GM20000 (cell line): ENCODE measurements at regions not wholly inside any gene's neighbourhood (a gene's known extent, or its start where the extent isn't known, plus 50 kb on each side); places are given as distances from the start of the nearest gene placed in this dataset.

Experiments used
- DNase-seq: peaks from one replicate; pipeline ENCODE4 v3.0.0; 2012; ENCODE audit warnings: low spot score
- TF ChIP-seq, protein P1 (sequence below): IDR thresholded peaks from 2 replicates; pipeline ENCODE4 v1.5.1; 2012; ENCODE audit warnings: mild to moderate bottlenecking, control low read depth; ENCODE audit errors: extremely low read depth, missing control alignments

DNA sequence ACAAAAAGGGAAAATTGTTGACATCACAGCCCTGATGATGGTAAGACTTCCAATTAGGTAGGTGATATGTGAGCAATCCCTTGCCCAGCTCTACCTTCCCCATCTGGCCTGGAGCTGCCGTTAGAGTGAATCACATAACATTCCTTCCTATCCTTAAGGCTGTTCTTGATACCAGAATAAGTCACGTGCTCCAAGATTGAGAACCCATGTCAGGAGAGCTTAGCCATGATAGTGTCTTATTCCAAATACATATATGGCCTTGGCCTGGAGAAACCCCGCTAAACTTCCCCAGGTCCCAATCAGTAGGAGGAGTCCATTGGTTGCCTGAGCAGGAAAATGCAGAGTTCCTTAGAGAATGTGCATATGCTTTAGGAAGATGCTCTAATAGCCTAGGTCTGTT lies 70.0 kb upstream of the ACVR2A start:
- DNase-seq, result no peak
- TF ChIP-seq, protein P1, sequence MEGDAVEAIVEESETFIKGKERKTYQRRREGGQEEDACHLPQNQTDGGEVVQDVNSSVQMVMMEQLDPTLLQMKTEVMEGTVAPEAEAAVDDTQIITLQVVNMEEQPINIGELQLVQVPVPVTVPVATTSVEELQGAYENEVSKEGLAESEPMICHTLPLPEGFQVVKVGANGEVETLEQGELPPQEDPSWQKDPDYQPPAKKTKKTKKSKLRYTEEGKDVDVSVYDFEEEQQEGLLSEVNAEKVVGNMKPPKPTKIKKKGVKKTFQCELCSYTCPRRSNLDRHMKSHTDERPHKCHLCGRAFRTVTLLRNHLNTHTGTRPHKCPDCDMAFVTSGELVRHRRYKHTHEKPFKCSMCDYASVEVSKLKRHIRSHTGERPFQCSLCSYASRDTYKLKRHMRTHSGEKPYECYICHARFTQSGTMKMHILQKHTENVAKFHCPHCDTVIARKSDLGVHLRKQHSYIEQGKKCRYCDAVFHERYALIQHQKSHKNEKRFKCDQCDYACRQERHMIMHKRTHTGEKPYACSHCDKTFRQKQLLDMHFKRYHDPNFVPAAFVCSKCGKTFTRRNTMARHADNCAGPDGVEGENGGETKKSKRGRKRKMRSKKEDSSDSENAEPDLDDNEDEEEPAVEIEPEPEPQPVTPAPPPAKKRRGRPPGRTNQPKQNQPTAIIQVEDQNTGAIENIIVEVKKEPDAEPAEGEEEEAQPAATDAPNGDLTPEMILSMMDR, result no peak

DNA sequence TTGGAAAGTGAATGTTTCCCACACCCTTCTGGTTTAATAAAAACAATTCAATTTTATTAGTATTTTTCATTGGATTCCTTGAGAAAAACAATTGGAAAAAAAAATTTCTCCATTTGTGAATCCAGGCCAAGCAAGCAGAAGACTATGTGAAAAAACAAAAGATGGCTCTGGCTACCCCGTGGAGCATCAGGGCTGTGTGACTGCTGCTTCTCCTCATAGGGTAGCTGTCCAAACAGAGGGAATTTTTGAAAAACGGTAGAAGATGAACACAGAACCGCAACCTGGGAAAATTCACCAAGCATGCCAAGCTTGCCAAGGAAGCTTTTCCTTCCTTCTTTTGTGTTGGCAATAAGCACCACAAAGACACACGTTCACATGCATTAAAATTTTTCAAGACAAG lies 71.3 kb upstream of the ACVR2A start:
- DNase-seq, result no peak
- TF ChIP-seq, protein P1, result no peak

DNA sequence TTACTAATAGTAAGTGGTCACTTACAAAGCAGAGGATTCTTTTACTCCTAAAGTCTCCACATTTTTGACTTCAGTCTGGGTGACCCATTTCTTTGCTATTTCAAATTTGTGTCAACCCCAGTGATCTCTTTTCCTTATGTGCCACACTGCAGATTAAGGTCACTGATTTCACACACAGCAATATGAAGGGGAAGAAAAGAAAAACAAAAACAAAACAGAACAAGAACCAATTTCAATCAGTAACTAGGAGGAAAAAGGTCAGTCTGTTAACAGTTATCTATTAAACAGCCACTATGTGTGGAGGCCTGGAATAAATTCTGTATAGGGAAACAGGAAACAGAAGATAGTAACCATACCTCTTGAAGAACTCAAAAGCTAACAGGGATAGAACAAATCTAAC lies 72.0 kb upstream of the ACVR2A start:
- DNase-seq, result no peak
- TF ChIP-seq, protein P1, result no peak

DNA sequence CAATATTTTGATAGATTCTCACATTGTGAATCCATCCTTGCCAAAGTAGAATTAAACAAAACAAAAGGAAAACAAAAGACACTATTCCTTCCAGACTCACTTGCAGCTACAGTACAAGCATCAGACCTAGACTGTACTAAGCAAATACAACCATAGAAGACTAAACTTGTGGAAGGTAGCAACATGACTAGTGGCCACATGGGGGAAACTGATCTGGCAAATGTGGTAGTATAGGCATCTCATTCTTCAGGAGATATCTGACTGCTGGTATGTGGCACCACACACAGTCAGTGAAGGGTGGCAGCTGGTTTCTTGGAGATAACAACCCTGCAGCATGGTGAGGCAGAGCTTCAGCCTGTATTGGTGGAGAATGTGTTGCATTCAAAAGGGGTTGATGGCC lies 81.0 kb upstream of the ACVR2A start:
- no peak for DNase-seq
- TF ChIP-seq, protein P1, result no peak

DNA sequence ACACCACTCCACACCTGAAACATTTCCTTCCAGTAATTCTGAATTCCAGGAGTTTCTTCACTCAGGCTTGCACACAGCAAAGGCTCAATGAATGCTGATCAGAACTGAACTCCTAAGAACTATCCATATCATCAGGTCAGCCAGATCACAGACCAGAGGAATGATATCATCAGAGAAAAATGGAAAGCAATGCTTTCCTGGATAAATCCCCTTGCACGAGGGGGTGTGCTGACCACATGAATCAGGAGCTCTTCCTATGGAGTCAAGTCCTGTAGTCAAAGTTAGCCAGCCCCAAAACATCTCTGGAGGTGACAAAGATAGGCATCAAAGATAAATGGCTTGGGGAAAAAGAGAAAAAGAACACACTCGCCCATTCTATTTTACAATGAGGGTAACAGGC lies 83.8 kb upstream of the ACVR2A start:
- TF ChIP-seq, protein P1, result no peak
- no peak for DNase-seq

DNA sequence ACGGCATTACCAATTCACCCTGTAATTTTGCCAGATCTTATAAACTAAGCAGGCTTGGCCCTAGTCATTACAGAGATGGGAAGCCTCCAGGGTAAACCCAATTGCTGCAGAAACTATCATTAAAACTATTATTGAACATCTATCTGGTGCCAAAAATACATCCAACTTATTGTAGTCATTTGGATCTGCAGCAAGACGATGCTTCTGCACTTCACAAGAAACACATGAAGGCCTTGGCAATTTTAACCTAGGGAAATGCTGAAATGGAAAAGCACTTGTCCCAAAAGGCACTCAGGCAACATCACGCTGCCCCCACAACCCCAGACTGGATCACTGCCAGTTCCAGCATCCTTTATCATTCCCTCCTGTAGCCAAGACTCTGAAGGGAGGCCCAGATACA lies 85.3 kb upstream of the ACVR2A start:
- no peak for DNase-seq
- TF ChIP-seq, protein P1, result no peak

DNA sequence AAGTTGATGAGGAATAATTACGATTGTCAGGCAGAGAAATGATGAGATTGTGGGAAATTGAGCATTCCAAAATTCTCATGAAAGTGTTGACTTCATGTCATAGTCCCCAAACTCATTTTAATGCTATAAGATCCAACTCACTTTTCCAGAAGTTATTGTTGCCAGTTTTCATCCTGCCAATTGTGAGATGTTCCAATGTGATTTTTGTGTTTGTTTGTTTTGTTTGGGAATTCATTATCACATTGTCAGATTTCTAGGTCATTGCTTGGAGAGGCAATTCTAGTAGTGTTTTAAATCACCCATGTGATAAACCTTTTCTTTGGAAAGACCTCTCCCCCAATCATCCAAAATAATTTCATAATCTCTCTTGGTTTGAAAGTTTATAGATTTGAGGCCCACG lies 86.0 kb upstream of the ACVR2A start:
- no peak for DNase-seq

More for the DNA sequence above, 86.0 kb upstream of the ACVR2A start:
- TF ChIP-seq, protein P1, result no peak
